ENCODE measurements at regions not wholly inside any gene's neighbourhood (a gene's known extent, or its start where the extent isn't known, plus 50 kb on each side); places are given as distances from the start of the nearest gene placed in this dataset.
A peak's percentile ranks its signal among the peaks of the same experiment; 100 is the strongest.

DNA sequence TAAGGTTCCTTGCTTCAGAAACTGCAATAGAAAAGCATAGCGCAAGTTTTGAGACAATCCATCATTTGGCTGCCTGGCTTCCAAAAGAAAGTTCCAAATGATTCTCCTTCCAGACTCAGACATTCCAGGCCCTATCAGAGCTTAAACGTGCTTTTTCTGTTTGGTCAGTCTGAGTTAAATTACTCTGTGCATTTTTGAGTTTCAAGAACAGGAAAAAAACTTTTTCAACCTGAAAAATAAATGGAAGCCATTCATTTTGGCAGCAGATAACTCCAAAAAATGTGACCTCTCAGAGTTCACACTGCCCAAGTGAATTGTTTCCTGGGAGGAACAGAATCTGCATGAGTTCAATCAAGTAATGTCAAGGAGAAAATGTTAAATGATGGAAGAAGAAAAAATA is 354.2 kb downstream of the CXCL12 start:
- no peak for DNase-seq (ENCODE audit: low read depth in 2 of 2)

DNA sequence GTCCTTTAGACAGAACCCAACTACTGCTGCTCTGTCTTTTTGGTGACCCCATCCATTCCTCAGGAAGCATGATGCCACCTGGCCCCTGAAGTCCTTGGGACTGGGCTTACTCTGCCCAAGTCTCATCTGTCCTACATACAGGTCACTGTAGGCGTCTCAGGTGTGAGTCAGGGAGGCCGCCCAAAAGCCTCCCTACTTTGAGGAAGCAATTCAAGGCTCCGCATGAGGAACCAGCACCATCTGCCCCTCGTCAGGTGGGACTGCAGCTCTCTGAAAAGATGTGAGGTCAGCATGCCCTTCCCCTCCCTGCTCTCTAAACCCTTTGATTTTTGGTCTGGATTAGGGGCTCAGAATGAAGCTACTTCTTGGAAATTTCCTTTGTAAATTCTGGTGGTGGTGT is 354.8 kb downstream of the CXCL12 start:
- DNase-seq (ENCODE audit: low read depth in 2 of 2), result peak in 1 of 2 donors; percentile 2

- no peak for DNase-seq (ENCODE audit: low read depth in 2 of 2)
These were observed 356.3 kb downstream of the CXCL12 start for GRCh38 chr10:44028384-44029137.

DNA sequence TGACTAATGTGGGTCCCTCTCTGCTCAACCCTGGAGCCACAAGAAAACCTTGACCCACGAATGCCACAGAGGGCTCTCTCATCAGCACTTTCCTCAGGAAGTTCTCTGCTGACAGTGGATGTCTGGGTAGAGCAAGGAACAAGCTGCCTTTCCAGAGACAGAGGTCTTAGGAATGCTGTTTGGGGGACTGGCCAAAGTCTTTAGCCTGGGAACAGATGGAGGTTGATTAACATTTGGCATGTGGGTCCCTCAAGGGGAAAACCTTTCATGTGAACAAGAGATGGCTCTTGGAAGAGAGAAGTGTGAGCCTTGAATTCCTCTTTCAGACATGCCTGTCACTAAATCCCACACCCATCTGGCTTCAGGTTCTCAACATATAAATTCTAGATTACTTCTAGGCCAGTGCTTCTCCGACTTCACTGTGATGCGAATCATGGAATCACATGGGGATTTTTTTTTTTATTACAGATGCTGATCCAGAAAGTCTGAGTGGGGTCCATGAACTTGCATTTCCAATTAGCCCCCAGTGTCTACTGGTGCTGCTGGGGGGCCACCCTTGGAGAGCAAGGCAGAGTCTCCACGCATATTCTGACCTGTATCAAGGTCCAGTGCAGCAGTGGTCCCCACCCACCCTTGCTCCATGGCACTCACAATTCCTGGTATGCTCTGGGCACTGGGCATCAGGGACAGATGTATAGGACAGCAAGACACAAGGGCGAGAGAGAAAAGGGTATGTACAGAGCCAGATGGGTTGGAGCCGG is 360.4 kb downstream of the CXCL12 start:
- no peak for DNase-seq (ENCODE audit: low read depth in 2 of 2)

GRCh38 chr10:44023517-44023916 is 361.4 kb downstream of the CXCL12 start:
- DNase-seq (ENCODE audit: low read depth in 2 of 2), result no peak

- DNase-seq (ENCODE audit: low read depth in 2 of 2), result no peak
These were observed 362.7 kb downstream of the CXCL12 start for GRCh38 chr10:44022203-44022602.

- no peak for DNase-seq (ENCODE audit: low read depth in 2 of 2)
These were observed 364.4 kb downstream of the CXCL12 start for GRCh38 chr10:44020322-44021111.

GRCh38 chr10:44017483-44018145 is 367.3 kb downstream of the CXCL12 start:
- no peak for DNase-seq (ENCODE audit: low read depth in 2 of 2)

- DNase-seq (ENCODE audit: low read depth in 2 of 2), result no peak
These were observed 368.1 kb downstream of the CXCL12 start for GRCh38 chr10:44016589-44017482.

DNA sequence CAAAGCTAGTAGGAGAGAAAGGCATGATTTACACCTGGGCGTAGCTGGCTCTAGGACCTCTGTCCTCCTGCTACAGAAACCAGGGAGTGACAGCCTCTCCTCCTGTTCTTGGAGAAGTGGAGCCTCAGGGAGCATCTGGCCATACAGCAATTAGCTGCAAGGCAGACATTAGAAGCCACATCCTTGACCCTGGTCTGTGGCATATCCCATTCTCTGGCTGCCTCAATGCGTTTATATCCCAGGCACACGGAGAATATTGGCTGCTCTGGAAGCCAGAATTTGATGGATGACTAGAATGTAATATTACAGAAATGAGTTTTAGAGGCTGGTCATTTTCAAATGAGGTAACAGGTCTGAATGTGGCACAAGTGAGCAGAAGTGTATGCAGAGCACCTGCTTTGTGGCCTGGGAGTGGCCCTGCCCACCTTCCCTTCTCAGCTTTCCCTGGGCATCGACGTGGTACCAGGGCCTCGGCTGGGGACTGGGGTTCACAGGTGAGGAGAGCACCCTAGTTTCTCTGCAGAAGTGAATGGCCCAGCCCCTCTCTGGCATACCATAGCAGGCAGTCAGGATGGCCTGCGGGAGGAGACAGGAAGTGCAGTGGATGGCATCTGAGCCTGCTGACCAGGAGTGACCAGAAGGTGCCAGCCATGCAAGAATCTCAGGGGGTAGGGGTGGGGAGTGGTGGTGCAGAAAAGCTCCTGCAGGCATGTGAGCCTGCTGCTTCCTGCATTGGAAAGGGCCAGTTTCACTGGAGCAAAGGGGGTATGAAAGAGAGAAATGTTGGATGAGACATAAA is 367.2 kb upstream of the ZNF32 start:
- no peak for DNase-seq (ENCODE audit: low read depth in 2 of 2)

DNA sequence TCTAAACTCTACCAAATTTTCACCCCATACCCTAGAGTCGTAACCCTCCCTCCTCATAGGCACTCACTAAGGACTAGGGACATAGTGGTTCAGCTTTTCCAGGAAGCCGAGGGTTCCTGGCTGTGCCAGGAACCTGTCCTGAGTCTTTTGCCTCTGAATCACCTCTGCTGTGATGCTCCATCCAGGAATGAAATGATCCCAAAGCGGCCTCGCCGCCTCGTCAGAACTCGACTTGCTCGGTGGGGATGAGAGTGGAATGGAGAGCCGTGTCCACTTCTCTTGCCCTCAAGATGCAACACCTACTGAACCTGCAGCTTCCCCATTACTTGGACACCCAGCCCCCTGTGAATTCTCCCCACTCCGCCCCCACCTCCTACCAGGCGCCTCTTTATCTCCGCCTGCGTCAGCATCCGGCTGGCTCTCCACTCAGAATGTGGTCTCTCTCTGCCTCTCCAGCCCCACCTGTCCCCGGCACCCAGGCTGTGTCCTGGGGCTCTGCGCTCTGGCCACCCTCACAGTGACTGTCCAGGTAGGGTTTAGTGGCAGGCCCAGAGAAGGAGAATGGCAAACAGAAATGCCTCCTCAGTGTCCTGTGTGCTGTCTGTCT is 366.1 kb upstream of the ZNF32 start:
- DNase-seq (ENCODE audit: low read depth in 2 of 2), result no peak

DNA sequence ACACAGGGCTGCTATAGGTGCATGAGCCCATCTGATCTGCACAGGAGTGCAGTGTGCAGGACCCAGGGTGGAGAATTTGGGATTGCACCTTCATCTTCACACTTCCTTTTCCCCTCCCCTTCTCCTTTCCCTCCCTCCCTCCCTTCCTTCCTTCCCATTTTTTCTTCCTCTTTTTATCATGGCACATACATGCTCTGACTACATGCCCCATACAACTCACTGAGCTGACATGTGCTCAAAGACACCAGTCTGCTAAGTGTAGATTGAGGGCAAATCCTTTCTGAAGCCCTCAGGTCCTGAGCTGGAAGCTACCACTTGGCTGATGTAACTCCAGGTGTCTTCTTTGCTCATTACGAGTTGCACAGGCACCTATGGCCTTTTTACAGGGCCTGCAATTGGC is 365.3 kb upstream of the ZNF32 start:
- DNase-seq (ENCODE audit: low read depth in 2 of 2), result no peak

DNA sequence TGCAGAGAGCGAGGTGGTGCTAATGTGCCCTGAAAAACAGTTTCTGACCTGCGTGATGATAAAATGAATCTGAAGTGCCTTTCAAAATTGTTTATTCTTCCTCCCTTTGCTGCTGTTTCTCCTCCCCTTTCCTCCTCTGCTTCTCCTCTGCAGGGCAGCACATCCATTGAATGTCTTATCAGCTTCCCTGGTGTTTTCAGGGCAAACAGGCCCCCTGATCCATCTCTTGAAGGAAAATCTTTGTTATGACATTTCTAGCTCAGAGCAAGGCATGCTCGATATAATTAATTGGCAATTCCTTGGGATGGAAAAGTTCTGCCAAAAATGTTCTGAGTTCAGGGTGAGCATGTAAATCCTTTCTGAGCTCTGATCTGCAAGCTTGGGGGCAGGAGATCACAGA is 364.2 kb upstream of the ZNF32 start:
- DNase-seq (ENCODE audit: low read depth in 2 of 2), result no peak

- DNase-seq (ENCODE audit: low read depth in 2 of 2), result no peak
These were observed 362.9 kb upstream of the ZNF32 start for GRCh38 chr10:44011603-44011981.

DNA sequence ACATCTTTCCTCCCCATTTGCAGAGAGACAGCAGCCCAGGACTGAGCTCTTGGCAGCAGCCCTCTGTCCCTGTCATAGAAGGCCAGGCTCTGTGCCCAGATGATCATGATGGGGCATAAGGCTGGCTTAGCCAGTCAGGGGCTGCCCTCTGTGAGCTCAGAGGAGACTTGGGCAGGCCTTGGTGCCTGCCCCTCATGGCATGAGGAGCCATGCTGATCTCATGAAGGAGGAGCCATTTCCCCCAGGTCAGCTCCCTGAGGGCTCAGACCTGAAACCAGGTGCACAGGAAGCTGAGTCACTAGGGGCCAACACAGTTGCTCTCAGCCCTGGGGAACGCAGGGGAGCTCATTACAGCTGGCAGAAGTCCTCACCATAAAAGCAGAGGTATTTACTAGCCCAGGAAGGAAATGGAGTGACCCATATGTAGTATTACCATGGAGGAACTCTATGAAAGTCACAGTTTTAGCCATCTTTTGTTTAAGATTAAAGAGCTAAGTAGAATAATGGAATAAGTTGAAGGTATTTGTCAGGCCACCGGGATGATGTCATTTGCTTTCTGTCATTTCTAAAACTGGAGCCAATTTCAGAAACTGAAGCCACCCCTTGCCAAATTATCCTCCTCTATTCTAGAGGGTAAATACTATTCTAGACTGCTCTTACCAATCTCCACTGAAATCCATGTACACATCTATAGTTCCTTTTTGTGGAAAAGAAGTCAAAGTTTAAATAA is 362.4 kb upstream of the ZNF32 start:
- no peak for DNase-seq (ENCODE audit: low read depth in 2 of 2)

GRCh38 chr10:44009891-44010632 is 361.4 kb upstream of the ZNF32 start:
- no peak for DNase-seq (ENCODE audit: low read depth in 2 of 2)

- DNase-seq (ENCODE audit: low read depth in 2 of 2), result no peak
These were observed 360.4 kb upstream of the ZNF32 start for GRCh38 chr10:44008917-44009709.
